ENCODE measurements at regions not wholly inside any gene's neighbourhood (a gene's known extent, or its start where the extent isn't known, plus 50 kb on each side); places are given as distances from the start of the nearest gene placed in this dataset.

DNA sequence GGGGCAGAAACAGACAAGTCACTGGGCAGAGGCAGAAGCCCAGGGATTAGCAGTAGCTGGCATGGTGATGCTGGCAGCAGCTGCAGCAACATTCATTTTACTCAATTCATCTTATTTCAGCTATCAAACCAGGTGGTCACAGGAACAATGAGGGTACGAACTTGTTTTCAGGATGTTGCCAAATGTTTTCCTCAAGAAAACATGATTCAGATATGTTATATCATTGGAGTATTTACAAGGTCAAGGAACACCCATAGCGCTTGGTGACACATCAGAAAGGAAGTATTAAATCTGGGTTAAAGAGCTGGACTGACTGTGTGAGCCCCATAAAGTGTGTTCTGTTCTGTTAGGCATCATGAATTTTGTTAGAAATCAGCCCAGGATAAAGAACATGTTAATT is 456.9 kb upstream of the ID4 start:
- TF ChIP-seq ELF4 (IDR thresholded peaks at IDR 0.05) (no peak), SP1 (IDR thresholded peaks at IDR 0.05) (no peak), ZNF384 (IDR thresholded peaks at IDR 0.05) (no peak), BHLHE40 (IDR thresholded peaks at IDR 0.05; ENCODE audit: borderline replicate concordance) (no peak), TARDBP (IDR thresholded peaks at IDR 0.05) (no peak), L3MBTL2 (conservative IDR thresholded peaks at IDR 0.05) (no peak), FOXM1 (IDR thresholded peaks at IDR 0.05; ENCODE audit: borderline replicate concordance) (no peak), FOXK2 (IDR thresholded peaks at IDR 0.05) (no peak), SUZ12 (IDR thresholded peaks at IDR 0.05) (no peak), HDGF (IDR thresholded peaks at IDR 0.05; ENCODE audit: borderline replicate concordance) (no peak), NFRKB (IDR thresholded peaks at IDR 0.05) (no peak), ARNT (IDR thresholded peaks at IDR 0.05) (no peak), CTBP1 (IDR thresholded peaks at IDR 0.05; ENCODE audit: borderline replicate concordance) (no peak)
- TF ChIP-seq, protein P1, sequence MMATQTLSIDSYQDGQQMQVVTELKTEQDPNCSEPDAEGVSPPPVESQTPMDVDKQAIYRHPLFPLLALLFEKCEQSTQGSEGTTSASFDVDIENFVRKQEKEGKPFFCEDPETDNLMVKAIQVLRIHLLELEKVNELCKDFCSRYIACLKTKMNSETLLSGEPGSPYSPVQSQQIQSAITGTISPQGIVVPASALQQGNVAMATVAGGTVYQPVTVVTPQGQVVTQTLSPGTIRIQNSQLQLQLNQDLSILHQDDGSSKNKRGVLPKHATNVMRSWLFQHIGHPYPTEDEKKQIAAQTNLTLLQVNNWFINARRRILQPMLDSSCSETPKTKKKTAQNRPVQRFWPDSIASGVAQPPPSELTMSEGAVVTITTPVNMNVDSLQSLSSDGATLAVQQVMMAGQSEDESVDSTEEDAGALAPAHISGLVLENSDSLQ (IDR thresholded peaks at IDR 0.05) = no peak

Measured in HEK293T (cell line).